GM19452 (cell line): ENCODE measurements at regions not wholly inside any gene's neighbourhood (a gene's known extent, or its start where the extent isn't known, plus 50 kb on each side); places are given as distances from the start of the nearest gene placed in this dataset.

ENCODE experiments used
- ATAC-seq: cut with Tn5 transposase; IDR thresholded peaks from one replicate; pipeline ENCODE4 v1.9.1; 2021; ENCODE audit not compliant: unreplicated experiment

- no peak for ATAC-seq
These were observed 384.5 kb upstream of the CDH4 start for GRCh38 chr20:60867589-60867988.

- ATAC-seq: no peak
These were observed 383.7 kb upstream of the CDH4 start for GRCh38 chr20:60868316-60868891.

- no peak for ATAC-seq
These were observed 383.0 kb upstream of the CDH4 start for GRCh38 chr20:60869087-60869486.

- ATAC-seq: no peak
These were observed 382.4 kb upstream of the CDH4 start for GRCh38 chr20:60869625-60870024.

- ATAC-seq: no peak
These were observed 382.0 kb upstream of the CDH4 start for GRCh38 chr20:60870040-60870439.

- no peak for ATAC-seq
These were observed 379.8 kb upstream of the CDH4 start for GRCh38 chr20:60872224-60872623.

GRCh38 chr20:60877071-60877857 is 374.8 kb upstream of the CDH4 start:
- ATAC-seq: no peak

GRCh38 chr20:60882836-60883235 is 369.2 kb upstream of the CDH4 start:
- no peak for ATAC-seq

- ATAC-seq: no peak
These were observed 368.6 kb upstream of the CDH4 start for GRCh38 chr20:60883496-60883895.

- ATAC-seq: no peak
These were observed 367.8 kb upstream of the CDH4 start for GRCh38 chr20:60884277-60884676.

GRCh38 chr20:60888771-60889170 is 363.3 kb upstream of the CDH4 start:
- no peak for ATAC-seq

- no peak for ATAC-seq
These were observed 359.8 kb upstream of the CDH4 start for GRCh38 chr20:60892095-60892813.

GRCh38 chr20:60894091-60894490 is 358.0 kb upstream of the CDH4 start:
- no peak for ATAC-seq

- ATAC-seq: no peak
These were observed 356.5 kb upstream of the CDH4 start for GRCh38 chr20:60895363-60896079.

GRCh38 chr20:60897976-60898375 is 354.1 kb upstream of the CDH4 start:
- ATAC-seq: no peak

GRCh38 chr20:60899320-60899719 is 352.7 kb upstream of the CDH4 start:
- no peak for ATAC-seq

- no peak for ATAC-seq
These were observed 351.4 kb upstream of the CDH4 start for GRCh38 chr20:60900618-60901017.

- ATAC-seq: no peak
These were observed 350.2 kb upstream of the CDH4 start for GRCh38 chr20:60901831-60902230.

- ATAC-seq: no peak
These were observed 348.6 kb upstream of the CDH4 start for GRCh38 chr20:60903325-60903971.

GRCh38 chr20:60904730-60905129 is 347.3 kb upstream of the CDH4 start:
- no peak for ATAC-seq

- no peak for ATAC-seq
These were observed 346.1 kb upstream of the CDH4 start for GRCh38 chr20:60905919-60906318.
